ENCODE measurements at regions not wholly inside any gene's neighbourhood (a gene's known extent, or its start where the extent isn't known, plus 50 kb on each side); places are given as distances from the start of the nearest gene placed in this dataset.

GRCh38 chr22:46093796-46094195 lies 56.5 kb upstream of the PPARA start:
- Histone ChIP-seq H3K4me3 (no peak overlapping the region), H3K9me3 (no peaks in the 10 kb centered on the region), H3K27me3 (no peaks in the 10 kb centered on the region), H3K36me3 (peaks cover 13 to 51% (median 29%) of the 10 kb centered on the region in 3 donors), H3K27ac (peak overlapping the region; percentile 97 to 99), H3K4me1 (peaks cover 17 to 100% (median 89%) of the 10 kb centered on the region in 4 donors)
- TF ChIP-seq CTCF (IDR thresholded peaks at IDR 0.05) = no peak
- intact Hi-C loops (cut with DNase I; ENCODE audit: low total_unique reads) = no loop called here
- no peak for DNase-seq

- DNase-seq = no peak
- no peak for TF ChIP-seq CTCF (IDR thresholded peaks at IDR 0.05)
- peaks cover 8 to 100% (median 87%) of the 10 kb centered on the region in 4 donors for H3K4me1 ChIP-seq
- H3K9me3 ChIP-seq = no peaks in the 10 kb centered on the region
- peak overlapping the region; percentile 97 to 99 for H3K27ac ChIP-seq
- intact Hi-C loops (cut with DNase I; ENCODE audit: low total_unique reads) = no loop called here
- H3K4me3 ChIP-seq = no peak overlapping the region
- no peaks in the 10 kb centered on the region for H3K27me3 ChIP-seq
- peaks cover 22 to 60% (median 37%) of the 10 kb centered on the region in 3 donors for H3K36me3 ChIP-seq
These were observed 55.6 kb upstream of the PPARA start for GRCh38 chr22:46094676-46095075.

DNA sequence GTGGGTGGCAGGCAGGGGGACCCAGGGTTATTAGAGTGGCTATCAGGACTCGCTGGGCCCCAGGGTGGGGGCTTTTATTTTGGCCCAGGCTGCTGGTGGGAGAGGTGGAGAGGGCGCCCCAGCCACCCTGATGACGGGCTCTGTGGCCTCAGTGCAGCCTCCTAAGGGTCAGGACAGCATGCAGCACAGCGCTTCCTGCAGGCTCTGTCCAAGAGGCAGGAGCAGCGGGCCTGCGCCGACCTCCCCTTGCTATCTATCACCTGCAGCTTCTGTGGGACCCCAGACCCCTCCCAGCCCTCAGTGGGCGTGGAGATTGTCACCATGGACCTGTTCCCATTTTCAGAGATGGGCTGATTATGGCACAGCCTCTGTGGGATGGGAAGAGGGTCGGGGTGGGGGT lies 54.3 kb upstream of the PPARA start:
- peaks cover 8 to 100% (median 85%) of the 10 kb centered on the region in 4 donors for H3K4me1 ChIP-seq
- peaks cover 35 to 69% (median 51%) of the 10 kb centered on the region in 3 donors for H3K36me3 ChIP-seq
- no peaks in the 10 kb centered on the region for H3K27me3 ChIP-seq
- no peak for TF ChIP-seq CTCF (IDR thresholded peaks at IDR 0.05)
- intact Hi-C loops (cut with DNase I; ENCODE audit: low total_unique reads) = no loop called here
- H3K27ac ChIP-seq = peak overlapping the region in 1 of 2 donors; percentile 78
- no peak overlapping the region for H3K4me3 ChIP-seq
- no peaks in the 10 kb centered on the region for H3K9me3 ChIP-seq
- DNase-seq = no peak

- intact Hi-C loops (cut with DNase I; ENCODE audit: low total_unique reads) = no loop called here
- peaks cover 43 to 69% (median 52%) of the 10 kb centered on the region in 3 donors for H3K36me3 ChIP-seq
These were observed 53.6 kb upstream of the PPARA start for GRCh38 chr22:46096706-46097230.

DNA sequence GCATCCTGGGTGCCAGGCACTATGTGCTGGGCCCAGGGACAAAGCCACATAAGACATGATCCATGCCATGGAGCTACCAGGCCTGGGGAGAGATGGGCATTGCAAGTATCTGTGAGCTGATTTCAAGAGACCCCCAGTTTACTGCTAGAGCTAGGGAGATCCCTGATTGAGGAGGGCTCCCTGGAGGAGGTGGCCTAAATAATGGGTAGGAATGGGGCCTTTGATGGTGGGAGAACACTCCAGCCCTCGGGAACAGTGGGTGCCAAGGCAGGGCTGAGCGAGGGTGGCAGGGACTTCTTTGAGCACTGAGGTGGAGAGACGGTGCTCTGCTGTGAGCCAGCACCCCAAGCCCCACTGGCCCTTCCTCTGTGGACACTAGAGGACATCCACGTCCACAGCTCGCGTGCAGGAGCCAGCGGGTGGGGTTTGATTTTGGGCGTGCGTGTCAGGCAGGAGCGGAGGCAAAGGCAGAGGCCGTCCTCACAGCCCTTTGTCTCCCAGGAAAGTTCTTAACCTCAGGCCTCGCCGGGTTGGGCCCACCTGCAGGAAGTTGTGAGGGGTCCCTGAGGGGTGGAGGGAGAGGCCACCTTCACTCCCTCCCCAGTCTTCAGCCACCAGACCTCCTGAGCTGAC lies 52.9 kb upstream of the PPARA start:
- H3K9me3 ChIP-seq = no peaks in the 10 kb centered on the region
- no peaks in the 10 kb centered on the region for H3K27me3 ChIP-seq
- peak overlapping the region; percentile 45 to 78 for H3K27ac ChIP-seq
- intact Hi-C loops (cut with DNase I; ENCODE audit: low total_unique reads) = no loop called here
- peaks cover 49 to 69% (median 58%) of the 10 kb centered on the region in 3 donors for H3K36me3 ChIP-seq
- no peak overlapping the region for H3K4me3 ChIP-seq
- no peak for DNase-seq
- no peak for TF ChIP-seq CTCF (IDR thresholded peaks at IDR 0.05)
- H3K4me1 ChIP-seq = peaks cover 8 to 100% (median 80%) of the 10 kb centered on the region in 4 donors

More at GRCh38 chr22:46096706-46097230, 53.6 kb upstream of the PPARA start:
- H3K27ac ChIP-seq = peak overlapping the region; percentile 45 to 78
- H3K4me1 ChIP-seq = peaks cover 8 to 100% (median 80%) of the 10 kb centered on the region in 4 donors
- no peak for DNase-seq
- no peak for TF ChIP-seq CTCF (IDR thresholded peaks at IDR 0.05)
- no peak overlapping the region for H3K4me3 ChIP-seq
- no peaks in the 10 kb centered on the region for H3K9me3 ChIP-seq
- H3K27me3 ChIP-seq = no peaks in the 10 kb centered on the region

Data from tibial artery (tissue), 4 donors.